NCI-H128 (cell line): ENCODE measurements at regions not wholly inside any gene's neighbourhood (a gene's known extent, or its start where the extent isn't known, plus 50 kb on each side); places are given as distances from the start of the nearest gene placed in this dataset.

Experiments used
- DNase-seq: peaks from one replicate; lab custom pipeline; 2025; ENCODE audit not compliant: unreplicated experiment; lab: John Stamatoyannopoulos, UW

DNA sequence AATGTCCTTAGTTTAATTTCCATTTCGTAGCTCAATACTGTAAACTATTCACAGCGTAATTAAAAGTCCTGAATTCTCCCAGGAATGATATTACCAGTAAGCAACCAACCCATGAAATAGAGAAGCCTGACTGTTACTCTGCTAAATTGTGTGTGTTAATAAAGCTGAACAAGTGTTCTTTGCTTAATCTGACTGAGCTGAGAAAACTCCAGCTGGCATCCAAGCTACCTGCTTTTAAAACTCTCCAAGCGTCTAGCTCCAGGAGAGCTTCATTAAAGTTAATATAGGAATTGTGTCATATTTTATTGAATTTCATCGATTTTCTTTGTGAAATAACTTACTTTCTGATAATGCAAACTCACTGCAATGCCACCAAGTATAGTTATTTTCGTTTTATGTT lies 524.4 kb downstream of the SLC16A7 start:
- DNase-seq: no peak

GRCh38 chr12:60123557-60123956 lies 527.7 kb downstream of the SLC16A7 start:
- DNase-seq: no peak

- no peak for DNase-seq
Measured at GRCh38 chr12:60137513-60137912, 541.7 kb downstream of the SLC16A7 start.

- DNase-seq: no peak
Measured at GRCh38 chr12:60138526-60138925, 542.7 kb downstream of the SLC16A7 start.

GRCh38 chr12:60144395-60144794 lies 548.6 kb downstream of the SLC16A7 start:
- DNase-seq: no peak

DNA sequence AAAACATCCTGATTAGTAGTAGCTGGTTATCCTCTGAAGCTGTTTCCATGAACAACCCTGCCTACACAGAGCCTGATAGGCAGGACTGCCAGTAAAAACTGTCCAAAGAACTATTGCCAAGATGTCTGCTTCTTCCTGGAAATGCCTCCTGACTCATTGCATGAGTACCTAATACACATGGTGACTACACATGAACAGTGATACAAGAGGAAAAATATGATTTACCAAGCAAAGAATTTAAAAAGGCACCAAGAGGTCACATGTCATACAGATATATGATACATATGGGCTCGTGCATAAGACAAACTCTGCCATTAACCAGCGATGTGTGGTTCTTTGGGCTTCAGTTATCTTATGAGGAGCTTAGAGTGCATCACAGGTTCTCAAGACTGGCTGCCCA lies 552.3 kb downstream of the SLC16A7 start:
- no peak for DNase-seq

- DNase-seq: no peak
Measured at GRCh38 chr12:60148831-60149230, 553.0 kb downstream of the SLC16A7 start.

GRCh38 chr12:60152756-60153155 lies 556.9 kb downstream of the SLC16A7 start:
- DNase-seq: no peak

- DNase-seq: no peak
Measured at GRCh38 chr12:60159761-60160160, 563.9 kb downstream of the SLC16A7 start.

GRCh38 chr12:60162988-60163720 lies 567.3 kb downstream of the SLC16A7 start:
- DNase-seq: no peak

- DNase-seq: no peak
Measured at GRCh38 chr12:60165781-60166180, 570.0 kb downstream of the SLC16A7 start.

- no peak for DNase-seq
Measured at GRCh38 chr12:60168441-60168840, 572.6 kb downstream of the SLC16A7 start.

DNA sequence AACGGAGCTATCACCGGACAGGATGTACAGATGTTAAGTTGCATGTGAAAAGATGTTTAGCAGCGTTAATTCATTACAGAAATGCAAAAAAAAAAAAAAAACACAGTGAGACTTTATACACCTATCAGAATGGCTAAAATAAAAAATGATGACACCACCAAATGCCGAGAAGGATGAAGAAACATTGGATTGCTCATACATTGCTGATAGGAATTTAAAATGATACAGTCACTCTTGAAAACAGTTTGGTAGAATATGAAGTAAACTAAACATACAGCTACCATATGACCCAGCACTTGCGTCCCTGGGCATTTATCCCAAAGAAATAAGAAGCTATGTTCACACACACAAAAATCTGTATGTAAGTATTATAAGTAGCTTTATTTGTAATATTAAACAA lies 574.1 kb downstream of the SLC16A7 start:
- no peak for DNase-seq

- DNase-seq: no peak
Measured at GRCh38 chr12:60172266-60173211, 576.7 kb downstream of the SLC16A7 start.

DNA sequence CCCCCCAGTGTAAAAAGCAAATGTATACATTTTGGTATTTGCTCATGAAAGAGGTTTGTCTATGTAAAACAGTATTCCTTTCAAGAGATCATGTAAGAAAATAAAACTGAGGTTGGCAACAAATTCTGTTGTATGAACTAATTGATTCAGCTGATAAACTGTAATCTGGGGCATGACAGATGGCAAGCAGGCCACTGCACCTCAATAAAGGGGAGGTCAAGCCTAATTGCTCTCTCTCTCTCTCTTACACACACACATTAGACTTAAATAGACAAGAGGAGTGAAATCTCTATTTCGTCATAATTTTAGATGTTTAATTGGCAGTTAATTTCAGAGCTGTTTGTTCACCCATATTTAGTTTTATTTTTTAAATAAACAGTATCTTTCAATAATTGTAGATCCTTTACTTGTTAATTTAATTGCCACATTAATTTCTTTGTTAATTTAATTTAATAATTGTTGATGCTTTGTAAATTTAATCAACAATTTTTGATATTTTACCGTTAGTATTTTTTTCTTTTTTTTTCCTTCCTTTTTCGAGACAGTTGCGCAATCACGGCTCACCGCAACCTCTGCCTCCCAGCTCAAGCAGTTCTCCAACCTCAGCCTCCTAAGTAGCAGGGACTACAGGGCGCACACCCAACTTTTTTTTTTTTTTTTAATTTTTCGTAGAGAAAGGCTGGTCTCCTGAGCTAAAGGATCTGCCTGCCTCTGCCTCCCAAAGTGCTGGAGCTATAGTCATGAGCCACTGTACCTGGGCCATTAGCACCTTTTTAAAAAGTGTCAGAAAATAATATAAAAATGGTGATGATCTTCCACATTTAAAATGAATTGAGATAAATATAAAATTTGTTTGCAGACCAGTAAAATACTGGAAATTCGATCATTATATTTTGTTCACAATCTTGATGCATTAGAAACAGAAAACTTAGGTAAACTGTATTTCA lies 577.7 kb downstream of the SLC16A7 start:
- DNase-seq: no peak

DNA sequence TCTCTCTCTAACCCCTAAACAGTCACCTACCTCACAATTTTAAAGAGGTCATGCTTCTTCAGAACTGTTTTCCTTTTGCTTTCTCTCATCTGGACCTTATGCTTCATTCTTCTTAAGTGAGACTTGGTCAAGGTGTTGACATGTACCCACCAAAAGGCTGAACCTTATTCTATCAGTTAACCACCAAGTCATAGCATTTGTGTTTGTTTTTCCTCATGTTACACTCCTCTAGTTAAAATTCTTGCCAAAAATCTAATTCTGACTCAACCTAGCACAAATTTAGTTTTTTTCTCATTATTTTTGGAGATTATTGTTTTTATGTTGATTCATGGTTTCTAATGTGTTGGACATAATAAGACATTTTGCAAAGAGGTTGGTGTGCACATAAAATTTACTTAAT lies 578.6 kb downstream of the SLC16A7 start:
- DNase-seq: no peak

- DNase-seq: no peak
Measured at GRCh38 chr12:60174941-60175340, 579.1 kb downstream of the SLC16A7 start.

- DNase-seq: no peak
Measured at GRCh38 chr12:60176891-60177290, 581.1 kb downstream of the SLC16A7 start.

DNA sequence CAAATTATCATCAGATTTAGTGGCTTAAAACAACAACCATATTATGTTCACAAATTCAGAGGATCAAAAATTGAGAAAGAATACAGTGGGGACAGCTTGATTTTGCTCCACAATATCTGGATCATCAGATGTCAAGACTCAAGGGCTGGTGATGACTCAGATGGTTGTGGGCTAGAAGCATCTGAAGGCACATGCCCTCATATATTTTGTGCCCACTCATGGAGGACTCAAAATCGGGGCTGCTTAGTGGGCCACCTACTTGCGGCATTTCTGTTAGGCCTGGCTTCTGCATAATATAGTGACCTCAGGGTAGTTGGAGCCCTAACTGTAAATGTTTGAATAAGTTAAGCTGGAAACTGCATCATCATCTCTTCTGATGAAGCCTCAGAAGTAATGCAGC lies 584.5 kb downstream of the SLC16A7 start:
- no peak for DNase-seq

- DNase-seq: no peak
Measured at GRCh38 chr12:60182354-60182753, 586.5 kb downstream of the SLC16A7 start.

- DNase-seq: no peak
Measured at GRCh38 chr12:60184096-60184495, 588.3 kb downstream of the SLC16A7 start.
